Mesendoderm (in vitro differentiated cells): ENCODE measurements at regions not wholly inside any gene's neighbourhood (a gene's known extent, or its start where the extent isn't known, plus 50 kb on each side); places are given as distances from the start of the nearest gene placed in this dataset.

ENCODE experiments used
- DNase-seq: peaks from one replicate; pipeline ENCODE4 v3.0.0; 2013
- H2AK5ac ChIP-seq: 2 replicates; pipeline ENCODE4 v1.6.1; 2013; ENCODE audit warnings: low read length, inconsistent platforms
- H2BK120ac ChIP-seq: 2 replicates; pipeline ENCODE4 v1.6.1; 2013; ENCODE audit warnings: low read depth, mild to moderate bottlenecking, low read length, moderate library complexity, mixed read lengths
- H2BK15ac ChIP-seq: replicated peaks from 2 replicates; pipeline ENCODE4 v1.6.1; 2013; ENCODE audit warnings: low read depth, mild to moderate bottlenecking, moderate library complexity
- H2BK5ac ChIP-seq: 2 replicates; pipeline ENCODE4 v1.6.1; 2013; ENCODE audit warnings: low read length, inconsistent platforms
- H3K18ac ChIP-seq: 2 replicates; pipeline ENCODE4 v1.6.1; 2013; ENCODE audit warnings: mild to moderate bottlenecking, low read length, mixed read lengths
- H3K23ac ChIP-seq: one replicate; pipeline ENCODE4 v1.6.1; 2013; ENCODE audit warnings: low read length
- H3K27ac ChIP-seq: 2 replicates; pipeline ENCODE4 v1.5.1; 2013; ENCODE audit warnings: low read depth, mild to moderate bottlenecking, inconsistent platforms, low read length, moderate library complexity
- H3K27me3 ChIP-seq: 2 replicates; pipeline ENCODE4 v1.6.1; 2013; ENCODE audit warnings: low read length, control low read depth, mild to moderate bottlenecking, inconsistent platforms; ENCODE audit not compliant: insufficient read depth, poor library complexity
- H3K36me3 ChIP-seq: 2 replicates; pipeline ENCODE4 v1.6.1; 2013; ENCODE audit warnings: low read length, inconsistent platforms; ENCODE audit not compliant: control insufficient read depth, insufficient read depth
- H3K4ac ChIP-seq: one replicate; pipeline ENCODE4 v1.6.1; 2013; ENCODE audit warnings: low read depth, mild to moderate bottlenecking, low read length, moderate library complexity
- H3K4me1 ChIP-seq: 2 replicates; pipeline ENCODE4 v1.6.1; 2013; ENCODE audit warnings: low read depth, low read length, inconsistent platforms; ENCODE audit not compliant: control insufficient read depth
- H3K4me2 ChIP-seq: 2 replicates; pipeline ENCODE4 v1.6.1; 2013; ENCODE audit warnings: low read length
- H3K4me3 ChIP-seq: 2 replicates; pipeline ENCODE4 v1.5.1; 2013; ENCODE audit warnings: mild to moderate bottlenecking, low read length
- H3K56ac ChIP-seq: one replicate; pipeline ENCODE4 v1.6.1; 2013; ENCODE audit warnings: low read length
- H3K79me1 ChIP-seq: 2 replicates; pipeline ENCODE4 v1.6.1; 2013; ENCODE audit warnings: low read length, inconsistent platforms
- H3K79me2 ChIP-seq: 2 replicates; pipeline ENCODE4 v1.6.1; 2013; ENCODE audit warnings: mild to moderate bottlenecking, low read length; ENCODE audit not compliant: control insufficient read depth, insufficient read depth
- H3K9ac ChIP-seq: 2 replicates; pipeline ENCODE4 v1.6.1; 2013; ENCODE audit warnings: low read length, inconsistent platforms
- H4K5ac ChIP-seq: one replicate; pipeline ENCODE4 v1.6.1; 2013; ENCODE audit warnings: low read length
- H4K8ac ChIP-seq: one replicate; pipeline ENCODE4 v1.6.1; 2013; ENCODE audit warnings: low read depth, mild to moderate bottlenecking, control low read depth, low read length, moderate library complexity
- WGBS: extraction: QIAGEN DNeasy Blood & Tissue Kit; methylation state at CpG from one replicate; pipeline ENCODE4 v1.1.7; 2013; ENCODE audit warnings: low lambda C conversion rate, missing lambda C conversion rate; ENCODE audit not compliant: insufficient coverage; ENCODE audit errors: extremely low coverage; 5-methylcytosine and 5-hydroxymethylcytosine counted together

DNA sequence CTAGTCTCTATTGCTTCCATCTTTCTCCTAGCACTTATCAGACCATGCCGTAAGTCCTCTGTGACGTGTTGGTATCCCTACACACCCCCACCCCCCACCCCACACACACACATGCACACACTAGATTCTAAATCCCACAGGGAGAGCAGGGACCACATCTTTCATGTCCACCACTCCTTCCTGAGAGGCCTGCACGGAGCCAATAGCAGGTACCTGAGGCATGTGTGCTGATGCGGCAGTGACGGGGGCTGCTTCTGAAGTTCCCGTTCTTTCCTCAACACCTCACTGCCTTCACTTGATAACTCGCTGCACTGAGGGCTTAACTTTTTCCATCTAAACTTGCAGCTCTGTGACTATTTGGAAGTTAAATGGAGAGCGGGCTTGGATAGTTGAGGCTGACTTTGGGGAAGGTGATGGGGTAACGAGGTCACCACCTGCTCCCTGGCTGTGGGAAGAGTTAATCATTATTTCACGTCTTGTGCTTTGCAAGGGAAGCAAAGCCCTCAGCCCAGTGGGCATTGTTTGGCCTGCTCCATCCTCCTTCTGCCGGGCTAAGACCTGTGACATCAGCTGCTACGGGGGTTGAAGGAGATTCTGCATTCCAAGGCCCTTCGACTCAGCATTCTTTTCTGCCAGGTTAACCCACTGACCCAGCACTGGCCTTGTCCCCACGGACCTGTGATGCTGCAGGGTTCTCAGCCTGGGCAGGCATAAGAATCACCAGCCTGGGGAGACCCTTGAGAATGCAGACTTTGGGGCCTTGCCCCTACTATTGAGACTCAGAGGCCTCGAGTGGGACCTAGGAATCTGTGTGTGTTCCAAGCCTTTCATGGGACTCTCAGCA, 187.8 kb downstream of the ANKRD60 start:
- no peak overlapping the region for H4K8ac ChIP-seq
- H3K27ac ChIP-seq: no peak overlapping the region
- H3K23ac ChIP-seq: no peak overlapping the region
- H3K4me2 ChIP-seq: no peak overlapping the region
- H3K79me2 ChIP-seq: no peaks in the 10 kb centered on the region
- H2AK5ac ChIP-seq: no peak overlapping the region
- WGBS: no CpG with 5 or more reads among the region's 15 CpGs
- H3K9ac ChIP-seq: no peak overlapping the region
- H3K79me1 ChIP-seq: no peaks in the 10 kb centered on the region
- no peak overlapping the region for H4K5ac ChIP-seq
- no peak overlapping the region for H2BK5ac ChIP-seq
- no peak overlapping the region for H2BK120ac ChIP-seq
- no peak overlapping the region for H3K56ac ChIP-seq
- peak; percentile 50 for DNase-seq
- H3K4ac ChIP-seq: no peak overlapping the region
- no peaks in the 10 kb centered on the region for H3K4me1 ChIP-seq
- no peak overlapping the region for H3K4me3 ChIP-seq
- H3K27me3 ChIP-seq: no peaks in the 10 kb centered on the region
- no peak overlapping the region for H3K18ac ChIP-seq
- H2BK15ac ChIP-seq: no peak overlapping the region
- H3K36me3 ChIP-seq: no peaks in the 10 kb centered on the region

DNA sequence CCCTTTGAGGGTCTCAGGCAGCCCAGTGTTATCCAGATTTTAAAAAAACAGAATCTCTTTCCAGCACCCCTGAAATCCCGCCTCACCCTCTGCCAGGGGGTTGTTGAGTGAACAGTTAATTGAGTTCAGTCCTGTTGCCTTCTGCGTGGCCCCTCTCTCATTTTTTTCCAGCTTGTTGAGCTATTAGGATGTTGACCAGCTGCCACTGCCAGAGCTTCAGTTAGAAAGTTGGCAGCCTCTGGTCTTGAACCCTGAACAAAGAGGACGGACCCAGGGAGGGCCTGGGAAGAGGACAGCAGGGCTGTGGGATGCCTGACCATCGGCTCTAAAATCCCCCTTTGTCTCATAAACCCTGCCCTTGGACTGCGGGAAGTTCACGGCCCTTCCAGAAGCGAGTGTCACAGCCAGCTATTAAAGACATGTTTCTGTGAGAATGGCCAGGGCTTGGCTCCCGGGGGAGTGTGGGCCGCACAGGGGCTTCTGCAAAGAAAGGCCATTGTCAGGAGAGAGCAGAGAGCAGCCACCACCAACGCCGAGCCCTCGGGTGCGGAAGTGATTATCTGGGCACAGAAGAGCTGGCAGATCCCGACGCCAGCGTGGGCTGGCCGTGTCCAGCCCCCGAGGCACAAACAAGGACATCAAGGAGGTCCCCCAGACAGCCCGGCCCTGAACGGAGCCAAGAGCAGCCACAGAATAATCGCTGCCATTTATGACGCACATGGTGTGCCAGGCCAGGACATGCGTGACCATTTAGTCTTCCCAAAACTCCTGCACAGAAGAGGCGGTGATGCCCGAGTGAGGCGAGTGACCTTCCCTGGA, 189.0 kb downstream of the ANKRD60 start:
- no peak overlapping the region for H2BK15ac ChIP-seq
- no peak overlapping the region for H3K23ac ChIP-seq
- no peak overlapping the region for H3K27ac ChIP-seq
- no peaks in the 10 kb centered on the region for H3K79me2 ChIP-seq
- no peaks in the 10 kb centered on the region for H3K4me1 ChIP-seq
- H2BK120ac ChIP-seq: no peak overlapping the region
- no peak overlapping the region for H4K8ac ChIP-seq
- no peak overlapping the region for H2AK5ac ChIP-seq
- no peak overlapping the region for H3K4ac ChIP-seq
- no peak overlapping the region for H3K4me2 ChIP-seq
- H3K56ac ChIP-seq: no peak overlapping the region
- H3K27me3 ChIP-seq: no peaks in the 10 kb centered on the region
- H3K18ac ChIP-seq: no peak overlapping the region
- H3K79me1 ChIP-seq: no peaks in the 10 kb centered on the region
- no peaks in the 10 kb centered on the region for H3K36me3 ChIP-seq
- no peak overlapping the region for H4K5ac ChIP-seq
- H3K4me3 ChIP-seq: no peak overlapping the region
- no peak for DNase-seq
- no peak overlapping the region for H3K9ac ChIP-seq
- H2BK5ac ChIP-seq: no peak overlapping the region
- no CpG with 5 or more reads among the region's 26 CpGs for WGBS

DNA sequence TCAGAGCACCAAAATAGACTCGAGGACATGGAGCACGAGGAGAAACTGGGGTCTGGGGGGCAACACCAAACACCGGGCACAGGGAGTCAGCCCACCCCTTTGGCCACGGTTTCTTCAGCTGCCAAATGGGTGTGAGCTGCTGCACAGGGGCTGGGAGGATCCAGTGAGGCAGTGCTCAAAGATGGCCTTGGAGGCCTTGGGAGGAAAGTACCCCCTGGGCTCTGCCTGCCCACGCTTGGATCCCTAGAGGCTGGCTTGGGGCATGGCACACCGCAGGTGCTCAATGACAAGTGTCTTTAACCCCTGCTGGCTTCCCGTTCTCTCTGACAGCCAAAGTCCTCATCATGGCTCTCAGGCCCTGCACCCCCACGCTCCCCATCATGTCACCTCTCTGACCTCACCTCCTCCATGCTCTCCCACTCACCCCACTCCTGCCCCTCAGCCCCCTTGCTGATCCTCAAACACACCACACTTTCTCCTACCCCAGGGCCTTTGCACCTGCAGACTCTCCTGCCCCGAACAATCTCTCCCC, 190.3 kb downstream of the ANKRD60 start:
- H3K23ac ChIP-seq: no peak overlapping the region
- H3K36me3 ChIP-seq: no peaks in the 10 kb centered on the region

DNA sequence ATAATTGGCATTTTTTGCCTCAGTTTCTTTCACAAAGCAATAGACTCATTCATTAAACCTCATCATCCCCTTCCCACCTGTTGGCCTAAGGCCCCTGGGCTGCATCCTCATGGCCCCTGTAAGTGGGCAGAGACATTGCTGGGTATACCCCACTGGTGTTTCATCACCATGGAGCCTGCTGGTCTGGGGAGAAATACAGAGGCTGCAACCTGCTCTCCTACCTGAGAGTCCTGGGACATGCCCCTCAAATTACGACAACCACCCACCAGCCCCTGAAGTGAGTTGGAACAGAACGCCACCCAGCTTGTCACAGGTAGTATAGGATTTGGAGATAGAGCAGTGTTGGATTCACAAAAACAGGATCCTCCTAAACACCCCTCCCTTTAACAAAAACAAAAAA, 190.8 kb downstream of the ANKRD60 start:
- Histone ChIP-seq H4K8ac (no peak overlapping the region), H3K9ac (no peak overlapping the region), H3K36me3 (no peaks in the 10 kb centered on the region), H2BK5ac (no peak overlapping the region), H3K79me2 (no peaks in the 10 kb centered on the region), H2BK15ac (no peak overlapping the region), H3K18ac (no peak overlapping the region), H3K56ac (no peak overlapping the region), H2AK5ac (no peak overlapping the region), H3K79me1 (no peaks in the 10 kb centered on the region), H3K4me3 (no peak overlapping the region), H3K4me2 (no peak overlapping the region), H3K4ac (no peak overlapping the region), H3K23ac (no peak overlapping the region), H3K27ac (no peak overlapping the region), H3K27me3 (no peaks in the 10 kb centered on the region), H3K4me1 (no peaks in the 10 kb centered on the region), H2BK120ac (no peak overlapping the region), H4K5ac (no peak overlapping the region)
- no CpG with 5 or more reads among the region's 2 CpGs for WGBS
- DNase-seq: no peak

More for the DNA sequence above, 190.3 kb downstream of the ANKRD60 start:
- H3K4me2 ChIP-seq: no peak overlapping the region
- no peaks in the 10 kb centered on the region for H3K27me3 ChIP-seq
- no peak overlapping the region for H3K56ac ChIP-seq
- no peak for DNase-seq
- no peaks in the 10 kb centered on the region for H3K79me2 ChIP-seq
- no peaks in the 10 kb centered on the region for H3K79me1 ChIP-seq
- no peak overlapping the region for H3K18ac ChIP-seq
- H4K8ac ChIP-seq: no peak overlapping the region
- no peak overlapping the region for H2AK5ac ChIP-seq
- no peak overlapping the region for H2BK5ac ChIP-seq
- H2BK15ac ChIP-seq: no peak overlapping the region
- H2BK120ac ChIP-seq: no peak overlapping the region
- no CpG with 5 or more reads among the region's 9 CpGs for WGBS
- H3K4me3 ChIP-seq: no peak overlapping the region
- H3K4me1 ChIP-seq: no peaks in the 10 kb centered on the region
- no peak overlapping the region for H4K5ac ChIP-seq
- H3K9ac ChIP-seq: no peak overlapping the region
- H3K4ac ChIP-seq: no peak overlapping the region
- H3K27ac ChIP-seq: no peak overlapping the region

DNA sequence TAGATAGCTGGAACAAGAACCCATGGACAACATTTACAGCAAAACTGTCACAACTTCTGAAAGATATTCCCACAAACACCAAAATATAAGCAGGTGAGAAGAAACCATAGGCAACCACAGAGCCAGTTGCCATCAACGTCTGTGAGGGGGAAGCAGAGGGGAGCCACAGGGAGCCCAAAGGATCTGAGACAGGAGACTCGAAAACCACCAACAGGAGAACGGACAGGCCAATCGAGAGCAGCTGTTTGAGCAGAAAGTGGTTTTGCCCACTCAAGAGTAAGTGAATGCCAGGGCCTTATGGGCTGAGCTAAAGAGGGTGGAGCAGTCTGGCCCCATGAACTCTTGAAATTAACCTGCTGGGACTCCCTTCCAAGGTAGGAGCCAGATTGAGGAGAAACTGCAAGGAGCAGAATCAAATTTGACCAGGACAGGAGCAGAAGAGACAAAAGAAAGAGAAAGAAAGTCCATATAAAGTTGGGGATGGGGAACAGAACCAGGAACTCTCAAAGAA, 195.4 kb downstream of the ANKRD60 start:
- no peak overlapping the region for H3K4me2 ChIP-seq
- no peak overlapping the region for H3K56ac ChIP-seq
- WGBS: no CpG with 5 or more reads among the region's 4 CpGs
- H3K4me3 ChIP-seq: no peak overlapping the region
- no peak overlapping the region for H2BK5ac ChIP-seq
- no peak overlapping the region for H4K8ac ChIP-seq
- no peak overlapping the region for H3K9ac ChIP-seq
- H2BK120ac ChIP-seq: no peak overlapping the region
- no peak overlapping the region for H2BK15ac ChIP-seq
- no peaks in the 10 kb centered on the region for H3K4me1 ChIP-seq
- H2AK5ac ChIP-seq: no peak overlapping the region
- no peak for DNase-seq
- no peak overlapping the region for H4K5ac ChIP-seq
- H3K27ac ChIP-seq: no peak overlapping the region
- H3K23ac ChIP-seq: no peak overlapping the region
- no peak overlapping the region for H3K18ac ChIP-seq
- no peaks in the 10 kb centered on the region for H3K36me3 ChIP-seq
- H3K79me2 ChIP-seq: no peaks in the 10 kb centered on the region
- no peaks in the 10 kb centered on the region for H3K79me1 ChIP-seq
- no peaks in the 10 kb centered on the region for H3K27me3 ChIP-seq
- H3K4ac ChIP-seq: no peak overlapping the region
